HG02884 (cell line): ENCODE measurements at regions not wholly inside any gene's neighbourhood (a gene's known extent, or its start where the extent isn't known, plus 50 kb on each side); places are given as distances from the start of the nearest gene placed in this dataset.

Experiments used
- ATAC-seq: cut with Tn5 transposase; IDR thresholded peaks from one replicate; pipeline ENCODE4 v1.9.1; 2021; ENCODE audit warnings: mild to moderate bottlenecking, moderate library complexity; ENCODE audit not compliant: unreplicated experiment

- ATAC-seq, result no peak
Measured at GRCh38 chr4:125891597-125892258, 577.0 kb downstream of the FAT4 start.

DNA sequence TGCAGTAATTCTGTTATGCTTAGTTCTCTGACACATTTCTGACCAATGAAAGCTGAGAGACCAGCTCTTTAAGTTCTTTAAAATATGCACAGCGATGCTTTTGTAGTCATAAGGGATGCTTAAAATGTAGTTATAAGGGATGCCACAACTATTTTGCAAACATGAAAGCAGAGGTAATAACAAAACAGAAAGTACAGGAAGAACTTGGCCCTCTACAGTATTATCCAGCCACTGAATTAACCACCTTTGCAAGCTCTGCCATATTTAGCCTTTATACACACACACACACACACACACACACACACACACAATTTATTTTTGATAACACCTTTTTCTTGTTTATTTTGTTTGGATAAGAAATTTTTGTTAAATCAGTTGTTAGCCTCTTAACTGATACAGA, 590.0 kb downstream of the FAT4 start:
- ATAC-seq, result no peak

DNA sequence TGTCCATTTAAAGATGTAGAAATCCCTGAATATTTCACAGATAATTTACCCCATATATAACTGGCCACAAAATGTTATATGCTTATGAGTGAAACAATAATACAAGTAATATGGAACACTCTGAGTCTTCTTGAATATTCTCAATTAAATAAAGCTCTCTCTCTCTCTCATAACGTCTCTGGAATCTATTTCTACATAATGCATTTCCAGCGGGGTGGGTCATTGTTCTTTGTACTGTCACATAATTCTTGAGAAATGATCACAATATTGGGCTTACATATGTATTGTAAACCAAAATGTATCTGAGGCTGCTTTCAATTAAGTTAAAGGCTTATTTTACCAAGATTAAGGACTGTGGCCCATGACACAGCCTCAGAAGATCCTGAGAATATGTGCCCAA, 596.3 kb downstream of the FAT4 start:
- ATAC-seq, result no peak

DNA sequence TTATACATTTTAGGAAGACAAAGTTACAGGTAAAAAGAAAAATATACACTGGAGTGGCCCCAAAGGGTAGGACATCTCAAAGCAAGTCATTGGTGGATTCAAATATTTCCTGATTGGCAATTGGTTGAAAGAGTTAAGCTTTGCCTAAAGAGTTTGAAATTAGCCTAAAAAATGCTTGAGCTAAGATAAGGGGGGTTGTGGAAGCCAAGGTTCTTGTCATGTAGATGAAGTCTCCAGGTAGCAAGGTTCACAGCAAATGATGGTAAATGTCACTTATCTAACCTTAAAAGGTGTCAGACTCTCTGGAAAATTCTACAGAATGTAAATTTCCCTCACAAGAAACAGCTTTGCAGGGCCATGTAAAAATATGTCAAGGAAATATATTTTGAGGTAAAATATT, 596.7 kb downstream of the FAT4 start:
- ATAC-seq, result no peak

DNA sequence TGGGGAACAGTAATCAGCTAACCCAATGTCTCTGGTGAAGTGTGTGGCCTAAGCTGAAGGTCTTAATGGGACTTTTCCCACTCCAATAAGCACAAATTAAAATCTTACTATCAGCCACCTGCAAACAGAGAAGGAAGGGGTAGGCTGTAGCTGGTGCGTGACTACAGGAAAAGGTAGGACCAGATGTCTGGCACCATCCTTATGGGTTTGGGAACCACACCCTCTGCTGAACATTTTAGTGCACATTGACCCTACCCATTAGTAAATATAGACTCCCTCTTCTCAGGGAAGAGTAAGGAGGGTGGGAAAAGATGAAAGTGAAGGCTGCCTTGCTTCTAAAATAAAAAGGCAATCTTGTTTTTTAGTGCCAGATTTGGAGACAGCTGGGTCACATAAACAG, 602.8 kb downstream of the FAT4 start:
- no peak for ATAC-seq

DNA sequence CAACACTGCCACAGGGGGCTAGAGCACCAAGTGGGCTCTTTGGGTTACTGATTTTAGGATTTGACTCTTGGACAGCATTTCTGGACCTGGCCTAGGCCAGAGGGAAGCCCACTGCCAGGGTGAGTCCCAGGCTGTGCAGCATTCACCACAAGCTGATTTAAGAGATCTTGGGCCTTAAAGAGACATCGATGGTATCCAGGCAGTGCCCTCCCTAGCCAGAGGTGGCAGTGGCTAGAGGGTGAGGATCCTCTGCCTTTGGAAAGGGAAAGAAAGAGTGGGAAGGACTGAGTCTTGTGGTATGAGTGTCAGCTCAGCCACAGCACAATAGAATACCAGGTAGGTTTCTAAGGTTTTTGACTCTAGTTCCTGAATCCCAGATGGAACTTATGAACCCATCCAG, 613.9 kb downstream of the FAT4 start:
- no peak for ATAC-seq

DNA sequence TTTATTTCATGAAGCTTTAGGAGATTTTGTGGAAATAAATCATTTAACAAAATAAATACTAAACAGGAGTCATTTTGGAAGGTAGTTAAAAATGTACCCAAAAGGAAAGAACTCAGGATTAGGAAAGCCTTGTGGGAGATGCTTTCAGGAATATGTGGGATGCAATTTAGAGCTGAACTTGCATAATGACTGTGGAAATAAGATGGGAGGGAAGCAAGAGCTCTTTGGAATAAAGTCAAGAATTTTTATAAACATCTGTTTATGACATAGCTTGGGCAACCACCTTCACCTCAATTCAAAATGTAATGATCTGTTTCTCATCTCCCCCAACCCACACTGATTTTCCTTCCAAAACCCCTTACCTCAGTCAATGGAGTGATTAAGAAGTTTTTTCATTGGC, 623.8 kb downstream of the FAT4 start:
- ATAC-seq, result no peak

DNA sequence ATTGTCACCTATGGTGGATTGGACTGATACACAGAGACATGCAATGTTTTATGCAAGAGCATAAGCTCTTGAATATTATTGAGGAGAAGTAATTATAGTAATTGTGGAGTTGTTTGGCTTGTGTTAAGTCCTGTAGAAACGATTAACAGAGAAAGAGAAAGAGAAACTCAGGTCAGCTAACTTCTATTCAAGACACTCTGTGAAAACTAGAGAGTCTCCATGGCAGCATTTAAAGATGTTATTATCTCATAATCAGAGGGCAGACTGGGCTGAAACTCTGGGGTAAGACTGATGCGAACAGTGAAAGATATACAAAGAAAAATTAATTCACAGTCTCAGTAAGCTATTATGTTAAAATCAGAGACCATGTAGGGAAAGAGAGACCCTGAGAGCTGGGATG, 625.7 kb downstream of the FAT4 start:
- no peak for ATAC-seq

- no peak for ATAC-seq
Measured at GRCh38 chr4:125944966-125945365, 630.2 kb downstream of the FAT4 start.

DNA sequence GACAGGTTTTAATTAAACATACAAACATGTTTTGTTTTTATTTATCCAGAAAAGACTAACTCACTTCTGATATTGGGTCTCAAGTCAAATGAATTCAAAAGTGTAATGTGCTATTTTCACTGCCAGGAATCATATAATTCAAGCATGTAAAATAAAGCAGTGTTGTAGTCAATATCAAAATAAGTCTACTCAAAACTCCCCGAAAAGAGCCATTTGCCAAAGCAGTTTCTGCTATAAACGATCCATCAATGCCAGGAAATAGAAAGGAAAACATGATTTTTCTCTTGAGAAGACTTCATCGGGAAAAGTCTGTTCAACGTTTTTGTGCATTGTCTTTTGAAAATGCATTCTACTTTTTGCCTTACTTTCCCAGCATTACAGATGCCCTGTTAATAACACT, 633.3 kb downstream of the FAT4 start:
- ATAC-seq, result no peak

GRCh38 chr4:125951261-125951887, 636.6 kb downstream of the FAT4 start:
- no peak for ATAC-seq

GRCh38 chr4:125952631-125953030, 637.9 kb downstream of the FAT4 start:
- no peak for ATAC-seq

- no peak for ATAC-seq
Measured at GRCh38 chr4:125956276-125956675, 641.5 kb downstream of the FAT4 start.

- no peak for ATAC-seq
Measured at GRCh38 chr4:125958519-125958918, 643.8 kb downstream of the FAT4 start.

GRCh38 chr4:125961626-125962025, 646.9 kb downstream of the FAT4 start:
- no peak for ATAC-seq

DNA sequence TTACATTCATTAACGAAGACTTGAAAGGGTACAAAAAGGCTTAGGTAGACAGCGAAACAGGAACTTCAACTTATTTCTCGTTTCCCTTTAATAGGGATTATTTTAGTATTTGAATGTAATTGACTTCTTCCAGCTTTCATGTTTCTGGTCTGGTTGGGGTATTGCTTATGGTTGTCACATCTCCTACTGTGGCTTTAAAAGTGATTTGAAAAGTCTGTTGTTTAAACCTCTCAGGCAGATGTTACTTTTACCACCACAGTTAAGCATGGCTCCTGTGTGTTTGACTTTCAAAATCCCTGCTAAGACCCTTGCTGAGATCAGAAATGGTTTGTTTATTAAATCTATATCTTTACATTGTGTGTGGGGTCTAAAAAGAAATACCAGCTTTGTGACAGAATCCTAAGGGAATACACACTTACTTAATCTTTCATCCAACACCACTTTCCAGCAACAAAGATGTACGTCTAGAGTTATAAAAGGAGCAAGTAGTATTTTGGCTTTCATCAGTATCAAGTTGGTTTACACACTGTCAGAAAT, 661.2 kb downstream of the FAT4 start:
- no peak for ATAC-seq

DNA sequence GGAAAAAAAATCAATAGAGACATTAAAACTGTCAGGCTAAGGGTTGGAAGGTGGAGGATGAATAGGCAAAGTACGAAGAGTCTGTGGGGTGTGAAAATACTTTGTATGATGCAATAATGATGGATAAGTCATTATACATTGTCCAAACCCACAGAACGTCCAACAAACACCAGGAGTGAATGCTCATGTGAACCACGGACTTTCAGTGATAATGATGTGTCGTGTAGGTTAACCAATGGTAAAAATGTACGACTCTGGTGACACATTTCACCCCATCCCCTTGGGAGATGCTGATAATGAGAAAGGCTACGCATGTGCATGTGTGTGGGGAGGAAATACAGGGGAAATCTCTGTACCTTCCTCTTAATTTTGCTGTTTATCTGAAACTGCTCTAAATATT, 665.2 kb downstream of the FAT4 start:
- no peak for ATAC-seq

GRCh38 chr4:125983168-125983567, 668.4 kb downstream of the FAT4 start:
- ATAC-seq, result no peak

DNA sequence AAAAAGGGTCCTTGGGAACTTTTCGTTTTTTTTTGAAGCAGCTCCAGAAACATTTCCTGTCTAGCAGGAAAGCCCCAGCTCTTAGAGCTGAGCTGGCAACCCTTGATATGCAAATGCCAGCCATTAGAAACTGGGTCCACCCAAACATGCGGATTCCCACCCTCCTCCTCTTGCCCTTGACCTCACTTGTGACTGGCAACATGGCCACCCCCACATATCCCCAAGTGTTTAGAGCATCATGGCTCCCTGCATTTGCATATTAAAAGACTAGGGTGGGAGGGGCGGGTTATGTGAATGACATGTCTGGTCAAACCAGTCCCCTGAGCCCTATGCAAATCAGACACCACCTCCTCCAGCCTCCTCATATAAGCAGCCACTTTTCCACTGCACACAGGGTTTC, 671.1 kb downstream of the FAT4 start:
- no peak for ATAC-seq

GRCh38 chr4:125986307-125986706, 671.6 kb downstream of the FAT4 start:
- no peak for ATAC-seq

DNA sequence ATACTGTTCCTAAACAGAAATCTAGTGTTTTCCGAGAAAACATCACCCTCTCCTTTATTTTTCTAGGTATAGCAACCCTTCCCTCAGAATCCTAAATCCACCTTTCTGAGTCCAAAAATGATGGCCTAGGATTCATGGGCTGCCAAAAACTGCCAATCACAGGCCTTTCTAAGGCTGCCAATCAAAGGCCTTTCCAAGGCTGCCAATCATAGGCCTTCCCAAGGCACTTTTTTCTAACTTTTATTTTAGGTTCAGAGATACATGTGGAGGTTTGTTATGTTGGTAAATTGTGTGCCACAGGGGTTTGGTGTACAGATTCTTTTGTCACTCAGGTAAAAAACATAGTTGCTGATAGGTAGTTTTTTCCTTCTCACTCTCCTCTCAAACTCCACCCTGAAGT, 673.7 kb downstream of the FAT4 start:
- no peak for ATAC-seq

DNA sequence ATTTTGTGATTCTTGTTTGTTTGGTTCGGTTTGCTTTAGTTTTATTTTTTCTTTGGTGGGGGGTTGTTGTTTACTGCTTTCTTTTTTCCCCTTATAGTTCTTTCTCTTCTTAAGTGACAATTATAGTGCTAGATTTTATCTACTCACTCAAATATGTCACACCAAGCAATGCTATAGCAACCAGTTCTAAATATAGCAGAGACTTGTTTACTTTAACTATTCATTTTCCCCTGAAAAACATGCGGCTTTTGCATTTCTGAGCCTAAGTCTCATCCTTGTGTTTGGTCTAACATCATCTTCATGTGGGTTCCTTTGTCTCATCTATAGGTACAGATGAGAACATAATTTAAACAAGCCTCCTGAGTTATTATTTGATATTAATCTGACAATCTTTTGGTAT, 676.6 kb downstream of the FAT4 start:
- no peak for ATAC-seq

GRCh38 chr4:125992891-125993290, 678.1 kb downstream of the FAT4 start:
- no peak for ATAC-seq
